GM12891 (cell line): ENCODE measurements at regions not wholly inside any gene's neighbourhood (a gene's known extent, or its start where the extent isn't known, plus 50 kb on each side); places are given as distances from the start of the nearest gene placed in this dataset.

Experiments used
- DNase-seq: peaks from one replicate; pipeline ENCODE4 v3.0.0; 2011; ENCODE audit warnings: low spot score; ENCODE audit not compliant: insufficient read length
- FAIRE-seq: peaks from 2 replicates; lab custom pipeline; 2011; peaks lifted over from hg19 to GRCh38; lab: Jason Lieb, UNC
- PAX5 ChIP-seq: IDR thresholded peaks from 2 replicates; pipeline ENCODE4 v1.6.1; 2011; ENCODE audit warnings: low read length, moderate library complexity, mild to moderate bottlenecking; ENCODE audit not compliant: insufficient read depth, severe bottlenecking
- POLR2A ChIP-seq: IDR thresholded peaks from 2 replicates; pipeline ENCODE4 v1.6.1; 2011; ENCODE audit warnings: low read depth, low read length, control low read depth
- POLR2AphosphoS5 ChIP-seq: IDR thresholded peaks from 2 replicates; pipeline ENCODE4 v1.6.1; 2011; ENCODE audit warnings: low read depth, low read length, control low read depth
- POU2F2 ChIP-seq: IDR thresholded peaks from 2 replicates; pipeline ENCODE4 v1.6.1; 2011; ENCODE audit warnings: low read depth, mild to moderate bottlenecking, control low read depth, low read length, moderate library complexity
- SPI1 ChIP-seq: IDR thresholded peaks from 2 replicates; pipeline ENCODE4 v1.6.1; 2011; ENCODE audit warnings: low read depth, low read length, control low read depth
- TAF1 ChIP-seq: IDR thresholded peaks from 2 replicates; pipeline ENCODE4 v1.6.1; 2011; ENCODE audit warnings: low read depth, low read length, control low read depth

- DNase-seq (no peak), FAIRE-seq (no peak)
- no peak for TF ChIP-seq POU2F2
- no peak for TF ChIP-seq POLR2AphosphoS5
- no peak for TF ChIP-seq PAX5
- no peak for TF ChIP-seq SPI1
- no peak for TF ChIP-seq POLR2A
- TF ChIP-seq TAF1, result no peak
Observed at GRCh38 chr11:80627364-80627763, 1186.5 kb upstream of the TENM4 start.

- no peak for FAIRE-seq
- TF ChIP-seq SPI1 (no peak), TAF1 (no peak), POLR2A (no peak), PAX5 (no peak), POU2F2 (no peak), POLR2AphosphoS5 (no peak)
- DNase-seq, result no peak
Observed at GRCh38 chr11:80626721-80627120, 1185.9 kb upstream of the TENM4 start.

- DNase-seq (no peak), FAIRE-seq (no peak)
- no peak for TF ChIP-seq POLR2AphosphoS5
Observed at GRCh38 chr11:80625563-80625962, 1184.7 kb upstream of the TENM4 start.

- FAIRE-seq (no peak), DNase-seq (no peak)
- TF ChIP-seq POU2F2, result no peak
- no peak for TF ChIP-seq SPI1
- TF ChIP-seq PAX5, result no peak
- TF ChIP-seq POLR2A, result no peak
- TF ChIP-seq POLR2AphosphoS5, result no peak
Observed at GRCh38 chr11:80621871-80622270, 1181.0 kb upstream of the TENM4 start.

GRCh38 chr11:80620867-80621266 lies 1180.0 kb upstream of the TENM4 start:
- DNase-seq (no peak), FAIRE-seq (no peak)
- TF ChIP-seq POLR2A (no peak), TAF1 (no peak), PAX5 (no peak)

GRCh38 chr11:80617156-80617555 lies 1176.3 kb upstream of the TENM4 start:
- DNase-seq, result no peak
- no peak for FAIRE-seq
- TF ChIP-seq PAX5 (no peak), SPI1 (no peak), POU2F2 (no peak), TAF1 (no peak), POLR2AphosphoS5 (no peak), POLR2A (no peak)

GRCh38 chr11:80616070-80616800 lies 1175.4 kb upstream of the TENM4 start:
- FAIRE-seq (no peak), DNase-seq (no peak)
- TF ChIP-seq PAX5, result no peak
- TF ChIP-seq POLR2AphosphoS5, result no peak
- no peak for TF ChIP-seq TAF1
- TF ChIP-seq POLR2A, result no peak
- no peak for TF ChIP-seq POU2F2
- TF ChIP-seq SPI1, result no peak

- DNase-seq, result no peak
- no peak for FAIRE-seq
- TF ChIP-seq PAX5 (no peak), SPI1 (no peak), POLR2A (no peak), POU2F2 (no peak), TAF1 (no peak), POLR2AphosphoS5 (no peak)
Observed at GRCh38 chr11:80613655-80614054, 1172.8 kb upstream of the TENM4 start.

- FAIRE-seq (no peak), DNase-seq (no peak)
- no peak for TF ChIP-seq POU2F2
- no peak for TF ChIP-seq TAF1
- TF ChIP-seq POLR2AphosphoS5, result no peak
- TF ChIP-seq PAX5, result no peak
- TF ChIP-seq SPI1, result no peak
- TF ChIP-seq POLR2A, result no peak
Observed at GRCh38 chr11:80610516-80610915, 1169.7 kb upstream of the TENM4 start.

- no peak for TF ChIP-seq POU2F2
- no peak for TF ChIP-seq POLR2A
- TF ChIP-seq POLR2AphosphoS5, result no peak
- TF ChIP-seq TAF1, result no peak
- no peak for TF ChIP-seq PAX5
- TF ChIP-seq SPI1, result no peak
- FAIRE-seq, result no peak
- no peak for DNase-seq
Observed at GRCh38 chr11:80603472-80603871, 1162.6 kb upstream of the TENM4 start.

- FAIRE-seq (no peak), DNase-seq (no peak)
- no peak for TF ChIP-seq POLR2AphosphoS5
- no peak for TF ChIP-seq SPI1
- TF ChIP-seq TAF1, result no peak
- TF ChIP-seq POU2F2, result no peak
- no peak for TF ChIP-seq PAX5
- TF ChIP-seq POLR2A, result no peak
Observed at GRCh38 chr11:80598905-80599304, 1158.1 kb upstream of the TENM4 start.
